SK-N-SH (cell line): ENCODE measurements at regions not wholly inside any gene's neighbourhood (a gene's known extent, or its start where the extent isn't known, plus 50 kb on each side); places are given as distances from the start of the nearest gene placed in this dataset.

Source experiments
- EZH2phosphoT487 ChIP-seq: fragments of 200-600 bp; sonication (generic); IDR thresholded peaks from 2 replicates; pipeline ENCODE4 v1.6.1; 2017; ENCODE audit warnings: low read depth, mixed run types, mild to moderate bottlenecking, antibody characterized with exemption, moderate library complexity, borderline replicate concordance
- FOXM1 ChIP-seq: IDR thresholded peaks from 2 replicates; pipeline ENCODE4 v1.4.0; 2012; ENCODE audit warnings: low read depth, mild to moderate bottlenecking
- JUND ChIP-seq: IDR thresholded peaks from 2 replicates; pipeline ENCODE4 v1.4.0; 2012
- MXI1 ChIP-seq: IDR thresholded peaks from 2 replicates; pipeline ENCODE4 v1.6.1; 2012; ENCODE audit warnings: mild to moderate bottlenecking, low read depth, low read length, improper control_type of control experiment
- RFX5 ChIP-seq: IDR thresholded peaks from 2 replicates; pipeline ENCODE4 v1.6.1; 2012; ENCODE audit warnings: mild to moderate bottlenecking, improper control_type of control experiment, low read length
- RXRA ChIP-seq: IDR thresholded peaks from 2 replicates; pipeline ENCODE4 v1.4.0; 2012; ENCODE audit warnings: low read depth, mild to moderate bottlenecking, borderline replicate concordance
- SIN3A ChIP-seq: IDR thresholded peaks from 2 replicates; pipeline ENCODE4 v1.6.1; 2012; ENCODE audit warnings: low read depth, mild to moderate bottlenecking, low read length, moderate library complexity, borderline replicate concordance
- SMC3 ChIP-seq: IDR thresholded peaks from 2 replicates; pipeline ENCODE4 v1.6.1; 2012; ENCODE audit warnings: low read depth, low read length, improper control_type of control experiment
- TCF12 ChIP-seq: IDR thresholded peaks from 2 replicates; pipeline ENCODE4 v1.4.0; 2012
- YY1 ChIP-seq: IDR thresholded peaks from 2 replicates; pipeline ENCODE4 v1.4.0; 2012; ENCODE audit warnings: low read depth, mild to moderate bottlenecking
- TF ChIP-seq, protein P1 (sequence below): fragments of 200-600 bp; sonication (generic); IDR thresholded peaks from 2 replicates; pipeline ENCODE4 v1.6.1; 2017; ENCODE audit warnings: antibody characterized with exemption, mild to moderate bottlenecking, moderate library complexity

GRCh38 chr2:79260848-79261247 is 101.3 kb upstream of the REG3A start:
- no peak for TF ChIP-seq TCF12
- TF ChIP-seq, protein P1, sequence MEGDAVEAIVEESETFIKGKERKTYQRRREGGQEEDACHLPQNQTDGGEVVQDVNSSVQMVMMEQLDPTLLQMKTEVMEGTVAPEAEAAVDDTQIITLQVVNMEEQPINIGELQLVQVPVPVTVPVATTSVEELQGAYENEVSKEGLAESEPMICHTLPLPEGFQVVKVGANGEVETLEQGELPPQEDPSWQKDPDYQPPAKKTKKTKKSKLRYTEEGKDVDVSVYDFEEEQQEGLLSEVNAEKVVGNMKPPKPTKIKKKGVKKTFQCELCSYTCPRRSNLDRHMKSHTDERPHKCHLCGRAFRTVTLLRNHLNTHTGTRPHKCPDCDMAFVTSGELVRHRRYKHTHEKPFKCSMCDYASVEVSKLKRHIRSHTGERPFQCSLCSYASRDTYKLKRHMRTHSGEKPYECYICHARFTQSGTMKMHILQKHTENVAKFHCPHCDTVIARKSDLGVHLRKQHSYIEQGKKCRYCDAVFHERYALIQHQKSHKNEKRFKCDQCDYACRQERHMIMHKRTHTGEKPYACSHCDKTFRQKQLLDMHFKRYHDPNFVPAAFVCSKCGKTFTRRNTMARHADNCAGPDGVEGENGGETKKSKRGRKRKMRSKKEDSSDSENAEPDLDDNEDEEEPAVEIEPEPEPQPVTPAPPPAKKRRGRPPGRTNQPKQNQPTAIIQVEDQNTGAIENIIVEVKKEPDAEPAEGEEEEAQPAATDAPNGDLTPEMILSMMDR, result no peak
- no peak for TF ChIP-seq SIN3A
- TF ChIP-seq FOXM1, result no peak
- no peak for TF ChIP-seq SMC3
- no peak for TF ChIP-seq RFX5
- TF ChIP-seq JUND, result no peak
- TF ChIP-seq RXRA, result no peak
- no peak for TF ChIP-seq EZH2phosphoT487
- TF ChIP-seq YY1, result no peak
- TF ChIP-seq MXI1, result no peak
